Activated CD8-positive, alpha-beta T cell treated with anti-CD3 and anti-CD28 coated beads for 36 hours (primary cell): ENCODE measurements at regions not wholly inside any gene's neighbourhood (a gene's known extent, or its start where the extent isn't known, plus 50 kb on each side); places are given as distances from the start of the nearest gene placed in this dataset.

Experiments
- ATAC-seq: fragments of 200-7000 bp; cut with Tn5 transposase; one replicate; pipeline ENCODE4 v1.10.0; 2021; ENCODE audit warnings: mild to moderate bottlenecking, moderate library complexity
- CTCF ChIA-PET: fragments of 350-600 bp; sonication (Branson Sonifier 250); formaldehyde crosslinking; loops from one replicate; lab custom pipeline; 2021; ENCODE audit warnings: antibody characterized with exemption; lab: Charles Lee
- POLR2A ChIA-PET: fragments of 350-600 bp; sonication (Branson Sonifier 250); formaldehyde crosslinking; loops from one replicate; lab custom pipeline; 2021; ENCODE audit warnings: antibody characterized with exemption; lab: Charles Lee
- DNase-seq: peaks from one replicate; pipeline ENCODE4 v3.0.0-alpha.2; 2020
- H3K27ac Mint-ChIP-seq: one replicate; pipeline ENCODE4 v1.8.0; 2021; ENCODE audit warnings: mild to moderate bottlenecking, mixed read lengths
- H3K27me3 Mint-ChIP-seq: one replicate; pipeline ENCODE4 v1.8.0; 2021; ENCODE audit warnings: mixed read lengths
- H3K36me3 Mint-ChIP-seq: one replicate; pipeline ENCODE4 v1.8.0; 2021; ENCODE audit warnings: low read depth, mixed read lengths
- H3K4me1 Mint-ChIP-seq: one replicate; pipeline ENCODE4 v1.8.0; 2021; ENCODE audit warnings: low read depth, mixed read lengths
- H3K4me3 Mint-ChIP-seq: one replicate; pipeline ENCODE4 v1.8.0; 2021; ENCODE audit warnings: mild to moderate bottlenecking, moderate library complexity, mixed read lengths
- H3K9me3 Mint-ChIP-seq: one replicate; pipeline ENCODE4 v1.8.0; 2021; ENCODE audit warnings: mixed read lengths
- CTCF ChIP-seq: fragments of 200-600 bp; IDR thresholded peaks from one replicate; pipeline ENCODE4 v1.8.0; 2022; ENCODE audit warnings: antibody characterized with exemption, mild to moderate bottlenecking
- intact Hi-C: fragments of 100-400 bp; cut with micrococcal nuclease; formaldehyde crosslinking; loops from one replicate; pipeline ENCODE4 v1.10.0; 2022

- CTCF ChIA-PET = interaction anchor here (0.8 to 1.6 kb wide), 2 partner anchors 20 to 32 kb away, joined by 3 to 6 read pairs; no protein-coding TSS in a partner anchor
- H3K4me3 Mint-ChIP-seq = no peak overlapping the region
- no peak for DNase-seq
- no peak for TF ChIP-seq CTCF
- no peak overlapping the region for H3K27ac Mint-ChIP-seq
- intact Hi-C loops = loop anchor here (5.0 kb wide), 1 partner anchor 32 kb away; no protein-coding TSS in a partner anchor
- H3K4me1 Mint-ChIP-seq = peaks cover 36% of the 10 kb centered on the region
- POLR2A ChIA-PET = interaction anchor here (0.9 kb wide), 1 partner anchor 9 kb away, joined by 4 read pairs; no protein-coding TSS in a partner anchor
- no peaks in the 10 kb centered on the region for H3K36me3 Mint-ChIP-seq
- H3K9me3 Mint-ChIP-seq = no peaks in the 10 kb centered on the region
- no peak for ATAC-seq
- H3K27me3 Mint-ChIP-seq = no peaks in the 10 kb centered on the region
These were observed 406.1 kb upstream of the OR4E1 start for GRCh38 chr14:22079766-22080165.

- H3K4me1 Mint-ChIP-seq = peaks cover 39% of the 10 kb centered on the region
- H3K4me3 Mint-ChIP-seq = no peak overlapping the region
These were observed 400.2 kb upstream of the OR4E1 start for GRCh38 chr14:22073801-22074200.

GRCh38 chr14:22071006-22071405 lies 397.4 kb upstream of the OR4E1 start:
- ATAC-seq (peak; percentile 43), DNase-seq (peak; percentile 70)
- H3K4me1 Mint-ChIP-seq = peaks cover 35% of the 10 kb centered on the region
- no peak for TF ChIP-seq CTCF
- no peaks in the 10 kb centered on the region for H3K27me3 Mint-ChIP-seq
- H3K9me3 Mint-ChIP-seq = no peaks in the 10 kb centered on the region
- H3K36me3 Mint-ChIP-seq = no peaks in the 10 kb centered on the region
- peak overlapping the region; percentile 87 for H3K4me3 Mint-ChIP-seq
- intact Hi-C loops = no loop called here
- POLR2A ChIA-PET = interaction anchor here (0.8 to 1.2 kb wide), 2 partner anchors 9 to 25 kb away, joined by 3 to 4 read pairs; no protein-coding TSS in a partner anchor
- peak overlapping the region; percentile 94 for H3K27ac Mint-ChIP-seq
- CTCF ChIA-PET = interaction anchor here (0.7 to 2.2 kb wide), 10 partner anchors 13 to 152 kb away, joined by 3 to 8 read pairs (median 4); no protein-coding TSS in a partner anchor

More at GRCh38 chr14:22073801-22074200, 400.2 kb upstream of the OR4E1 start:
- H3K9me3 Mint-ChIP-seq = no peaks in the 10 kb centered on the region
- H3K27ac Mint-ChIP-seq = peak overlapping the region; percentile 77
- ChIA-PET CTCF (interaction anchor here (1.2 to 1.5 kb wide), 2 partner anchors 10 to 32 kb away, joined by 3 to 4 read pairs; no protein-coding TSS in a partner anchor), POLR2A (no interaction called here)
- ATAC-seq (no peak), DNase-seq (no peak)
- no peaks in the 10 kb centered on the region for H3K27me3 Mint-ChIP-seq
- no peaks in the 10 kb centered on the region for H3K36me3 Mint-ChIP-seq
- no peak for TF ChIP-seq CTCF
- intact Hi-C loops = no loop called here

- peak overlapping the region; percentile 87 for H3K4me3 Mint-ChIP-seq
- CTCF ChIA-PET = interaction anchor here (0.7 to 2.2 kb wide), 10 partner anchors 13 to 151 kb away, joined by 3 to 8 read pairs (median 4); no protein-coding TSS in a partner anchor
- no peaks in the 10 kb centered on the region for H3K36me3 Mint-ChIP-seq
- H3K27ac Mint-ChIP-seq = peak overlapping the region; percentile 94
- no peak for TF ChIP-seq CTCF
- POLR2A ChIA-PET = interaction anchor here (0.8 to 1.2 kb wide), 2 partner anchors 9 to 24 kb away, joined by 3 to 4 read pairs; no protein-coding TSS in a partner anchor
- DNase-seq = peak; percentile 74
- peak; percentile 82 for ATAC-seq
- intact Hi-C loops = no loop called here
- peaks cover 38% of the 10 kb centered on the region for H3K4me1 Mint-ChIP-seq
- H3K9me3 Mint-ChIP-seq = no peaks in the 10 kb centered on the region
- no peaks in the 10 kb centered on the region for H3K27me3 Mint-ChIP-seq
These were observed 396.7 kb upstream of the OR4E1 start for GRCh38 chr14:22070119-22070982.
